ENCODE measurements at regions not wholly inside any gene's neighbourhood (a gene's known extent, or its start where the extent isn't known, plus 50 kb on each side); places are given as distances from the start of the nearest gene placed in this dataset.
"Not testable (repeated sequence)": the region's sequence is repeated elsewhere in the genome, so short reads cannot be mapped to it uniquely, and the experiment has no call there.

DNA sequence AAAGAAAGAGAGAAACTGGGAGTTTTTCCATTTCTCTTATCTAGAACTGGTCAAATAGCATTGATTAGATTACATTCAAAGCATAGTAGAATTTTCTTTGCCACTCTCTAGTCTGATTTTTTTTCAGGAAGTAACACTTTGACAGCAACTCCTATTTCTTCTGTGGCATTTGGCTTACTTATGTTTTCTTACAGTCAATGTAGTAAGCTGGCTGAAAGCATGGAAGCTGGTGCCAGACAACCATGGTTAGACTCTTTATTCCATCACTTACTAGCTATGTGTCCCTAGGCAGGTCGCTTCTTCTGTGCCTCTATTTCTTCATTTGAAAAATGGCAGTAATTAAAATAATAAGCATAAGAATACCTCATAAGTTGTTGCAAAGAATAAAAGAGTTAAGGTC, 54.2 kb upstream of the OPRM1 start:
- no peak for DNase-seq (ENCODE audit: low read depth)

DNA sequence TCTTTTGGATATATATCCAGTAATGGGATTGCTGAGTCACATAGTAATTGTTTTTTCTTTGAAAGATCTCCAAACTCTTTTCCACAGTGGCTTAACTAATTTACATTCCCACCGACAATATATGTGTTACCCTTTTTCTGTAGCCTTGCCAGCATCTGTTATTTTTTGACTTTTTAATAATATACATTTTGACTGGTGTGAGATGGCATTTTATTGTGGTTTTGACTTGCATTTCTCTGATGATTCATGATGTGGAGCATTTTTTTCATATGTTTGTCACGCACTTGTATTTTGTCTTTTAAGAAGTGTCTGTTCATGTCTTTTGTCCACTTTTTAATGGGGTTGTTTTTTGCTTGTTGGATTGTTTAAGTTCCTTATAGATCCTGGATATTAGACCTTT, 58.9 kb upstream of the OPRM1 start:
- DNase-seq (ENCODE audit: low read depth), result no peak

DNA sequence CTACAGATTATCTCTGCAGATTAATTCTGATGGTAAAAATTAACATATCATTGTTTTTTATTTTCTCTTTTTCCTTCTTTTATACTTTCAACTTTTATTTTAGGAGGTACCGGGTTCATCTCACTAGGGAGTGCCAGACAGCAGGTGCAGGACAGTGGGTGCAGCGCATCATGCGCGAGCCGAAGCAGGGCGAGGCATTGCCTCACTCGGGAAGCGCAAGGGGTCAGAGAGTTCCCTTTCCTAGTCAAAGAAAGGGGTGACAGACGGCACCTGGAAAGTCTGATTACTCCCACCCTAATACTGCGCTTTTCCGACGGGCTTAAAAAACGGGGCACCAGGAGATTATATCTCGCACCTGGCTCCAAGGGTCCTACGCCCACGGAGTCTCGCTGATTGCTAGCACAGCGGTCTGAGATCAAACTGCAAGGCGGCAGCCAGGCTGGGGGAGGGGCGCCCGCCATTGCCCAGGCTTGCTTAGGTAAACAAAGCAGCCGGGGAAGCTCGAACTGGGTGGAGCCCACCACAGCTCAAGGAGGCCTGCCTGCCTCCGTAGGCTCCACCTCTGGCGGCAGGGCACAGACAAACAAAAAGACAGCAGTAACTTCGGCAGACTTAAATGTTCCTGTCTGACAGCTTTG, 60.0 kb upstream of the OPRM1 start:
- DNase-seq (ENCODE audit: low read depth), result not testable (repeated sequence)

DNA sequence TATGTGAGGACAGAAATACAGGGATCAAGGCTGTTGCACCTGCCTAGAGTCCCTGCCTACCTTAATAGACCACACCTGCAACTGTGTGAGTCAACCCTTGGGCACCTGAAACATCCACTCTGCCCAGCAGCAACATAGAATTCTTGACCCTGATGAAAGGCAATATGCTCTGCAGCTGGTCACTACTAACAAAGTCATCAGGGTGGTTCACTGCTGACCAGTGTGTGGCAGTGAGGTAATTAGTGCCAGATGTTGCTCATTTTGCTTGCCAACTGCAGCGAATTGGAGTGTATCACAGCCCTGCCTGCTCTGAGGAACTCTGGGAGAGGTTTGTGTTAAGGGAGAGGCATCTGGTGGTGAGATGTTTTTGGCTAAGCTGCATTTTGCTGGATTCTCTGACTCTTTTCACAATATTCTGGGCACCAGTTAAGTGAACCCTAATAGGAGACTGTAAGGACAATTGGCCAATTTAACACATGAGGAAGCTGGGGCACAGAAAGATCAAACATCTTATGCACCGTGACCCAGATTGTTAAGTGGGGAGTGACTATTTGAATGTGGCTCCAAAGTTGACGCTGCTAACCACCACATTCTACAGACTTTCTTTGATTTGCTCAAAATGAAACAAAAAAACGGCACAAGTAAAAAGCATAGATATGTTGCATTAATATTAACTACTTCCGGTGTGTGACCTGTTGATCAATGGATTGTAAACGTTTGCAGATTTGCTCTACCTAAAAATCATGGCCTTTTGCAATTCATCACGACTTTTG, 61.9 kb upstream of the OPRM1 start:
- no peak for DNase-seq (ENCODE audit: low read depth)

DNA sequence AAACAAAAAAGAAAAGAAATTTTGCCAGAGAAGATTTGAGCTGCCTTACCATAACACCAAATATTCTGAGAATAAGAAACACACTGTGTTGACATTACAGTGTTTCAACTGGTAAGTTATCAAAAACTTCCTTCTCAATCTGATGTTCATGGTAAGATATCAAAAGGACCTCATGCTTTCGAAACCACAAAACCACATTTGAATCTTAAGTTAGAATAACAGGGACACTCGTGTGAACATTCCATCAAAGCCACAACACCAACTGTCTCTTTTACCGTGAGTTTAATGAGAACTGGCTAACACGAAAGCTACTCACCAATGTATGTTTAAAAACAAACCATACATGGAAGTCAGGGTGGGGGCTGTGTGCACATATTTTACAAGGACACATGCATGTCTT, 73.0 kb upstream of the OPRM1 start:
- DNase-seq (ENCODE audit: low read depth), result peak; percentile 2

DNA sequence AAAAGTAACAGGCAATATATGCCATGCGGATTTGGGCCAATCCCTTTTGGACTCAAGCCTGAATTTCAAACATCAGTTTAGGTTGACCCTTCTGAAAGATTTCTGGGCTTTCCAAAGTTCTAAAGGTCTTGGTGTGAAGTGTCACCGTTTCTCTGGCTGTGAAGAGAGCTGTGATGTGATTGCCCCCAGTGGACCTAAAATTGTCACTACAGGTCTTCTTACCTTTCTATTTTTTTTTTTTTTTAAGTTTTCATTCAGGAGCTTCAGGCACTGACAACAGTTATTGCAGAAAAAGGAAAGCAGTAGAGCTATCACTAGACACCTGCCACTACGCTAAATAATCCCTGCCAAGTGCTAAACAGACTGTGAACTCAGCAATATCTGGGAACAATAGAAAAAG, 75.7 kb upstream of the OPRM1 start:
- no peak for DNase-seq (ENCODE audit: low read depth)

DNA sequence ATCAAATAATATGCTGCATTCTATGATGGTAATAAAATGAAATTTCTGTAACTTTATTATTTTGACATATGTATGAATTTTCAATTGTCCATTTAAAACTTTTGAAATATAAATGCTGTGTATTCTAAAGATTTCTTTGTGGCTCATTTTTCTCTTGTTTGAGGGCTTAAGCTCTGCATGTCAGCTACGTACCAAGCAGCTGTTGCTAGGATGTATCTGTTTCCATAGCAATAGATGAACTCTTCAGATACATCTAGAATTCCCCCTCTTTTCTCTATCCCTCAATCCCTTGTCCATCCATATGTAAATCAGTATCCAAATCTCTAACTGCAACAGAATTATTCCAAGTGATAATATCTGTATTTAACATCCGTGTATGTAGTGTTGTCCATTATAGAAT, 76.5 kb upstream of the OPRM1 start:
- no peak for DNase-seq (ENCODE audit: low read depth)

DNA sequence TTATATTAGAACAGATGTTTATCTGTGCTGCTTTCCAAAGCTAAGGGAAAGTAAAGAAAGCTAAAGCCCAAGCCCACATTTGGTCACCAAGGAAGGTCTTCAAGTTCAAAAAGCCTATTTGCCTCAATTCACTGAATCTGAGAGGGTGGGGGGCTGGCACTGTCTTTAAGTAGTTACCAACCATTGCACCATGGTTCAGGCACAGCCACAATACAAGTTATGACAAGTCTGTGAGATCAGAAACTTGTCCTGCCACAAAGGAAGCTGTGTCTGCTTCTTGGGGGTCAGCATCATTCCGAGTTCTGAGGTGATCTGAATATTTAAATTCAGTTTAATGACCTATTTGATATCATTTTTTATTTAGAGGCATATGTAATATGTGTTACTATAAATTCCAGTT, 78.3 kb upstream of the OPRM1 start:
- DNase-seq (ENCODE audit: low read depth), result no peak

DNA sequence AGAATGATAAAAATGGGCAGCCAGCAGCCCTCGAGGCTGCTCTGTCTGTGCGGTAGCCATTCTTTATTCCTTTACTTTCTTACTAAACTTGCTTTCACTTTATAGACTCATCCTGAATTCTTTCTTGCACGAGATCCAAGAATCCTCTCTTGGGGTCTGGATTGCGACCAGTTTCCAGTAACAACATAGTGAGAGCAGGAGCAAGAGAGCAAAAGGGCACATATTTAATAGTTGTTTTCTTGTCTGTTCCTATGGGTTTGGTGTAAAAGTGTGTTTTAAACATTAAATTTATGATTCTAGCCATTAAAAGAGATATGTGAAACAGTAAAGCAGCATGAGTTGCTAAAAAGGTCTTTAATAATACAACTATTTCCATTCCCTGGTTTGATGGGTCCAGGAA, 78.8 kb upstream of the OPRM1 start:
- DNase-seq (ENCODE audit: low read depth), result no peak

DNA sequence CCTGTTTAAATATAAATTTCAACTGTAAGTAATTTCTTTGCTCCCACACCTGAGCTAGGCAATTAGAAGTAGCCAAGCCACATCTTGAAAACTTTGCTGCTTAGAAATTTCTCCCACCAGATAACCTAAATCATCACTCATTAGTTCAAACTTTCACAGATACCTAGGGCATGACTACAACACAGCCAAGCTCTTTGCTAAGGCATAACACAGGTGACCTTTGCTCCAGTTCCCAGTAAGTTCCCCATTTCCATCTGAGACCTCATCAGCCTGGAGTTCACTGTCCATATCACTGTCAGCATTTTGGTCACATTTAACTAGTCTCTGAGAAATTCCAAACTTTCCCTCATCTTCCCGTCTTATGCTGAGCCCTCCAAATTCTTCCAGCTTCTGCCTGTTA, 79.8 kb upstream of the OPRM1 start:
- no peak for DNase-seq (ENCODE audit: low read depth)

DNA sequence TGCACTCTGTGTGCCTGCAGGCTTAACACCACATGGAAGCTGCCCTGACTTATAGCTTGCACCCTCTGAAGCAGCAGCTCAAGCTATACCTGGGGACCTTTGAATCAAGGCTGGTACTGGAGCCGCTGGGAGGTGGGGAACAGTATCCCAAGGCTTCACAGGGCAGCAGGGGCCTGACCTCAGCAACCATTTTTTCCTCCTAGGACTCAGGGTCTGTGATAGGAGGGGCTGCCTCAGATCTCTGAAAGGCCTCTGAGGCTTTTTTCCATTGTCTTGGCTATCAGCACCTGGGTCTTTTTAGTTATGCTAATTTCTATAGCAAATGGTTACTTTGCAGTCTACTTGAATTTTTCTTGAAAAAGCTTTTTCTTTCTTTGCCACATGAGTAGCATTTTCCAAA, 80.2 kb upstream of the OPRM1 start:
- DNase-seq (ENCODE audit: low read depth), result no peak

DNA sequence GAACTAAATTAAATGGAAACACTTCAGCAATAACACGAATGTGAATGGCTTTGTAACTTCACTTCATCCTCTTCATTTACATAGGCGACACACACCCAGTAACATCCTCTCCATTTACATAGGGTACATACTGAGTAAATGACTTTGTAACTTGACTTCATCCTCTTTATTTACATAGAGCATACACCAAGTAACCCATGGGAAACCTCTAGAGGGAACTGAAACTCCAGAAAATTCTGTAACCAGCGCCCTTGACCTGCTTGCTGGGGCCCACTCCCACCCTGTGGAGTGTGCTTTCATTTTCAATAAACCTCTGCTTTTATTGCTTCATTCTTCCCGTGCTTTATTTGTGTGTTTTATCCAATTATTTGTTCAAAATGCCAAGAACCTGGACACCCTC, 81.6 kb upstream of the OPRM1 start:
- DNase-seq (ENCODE audit: low read depth), result no peak

DNA sequence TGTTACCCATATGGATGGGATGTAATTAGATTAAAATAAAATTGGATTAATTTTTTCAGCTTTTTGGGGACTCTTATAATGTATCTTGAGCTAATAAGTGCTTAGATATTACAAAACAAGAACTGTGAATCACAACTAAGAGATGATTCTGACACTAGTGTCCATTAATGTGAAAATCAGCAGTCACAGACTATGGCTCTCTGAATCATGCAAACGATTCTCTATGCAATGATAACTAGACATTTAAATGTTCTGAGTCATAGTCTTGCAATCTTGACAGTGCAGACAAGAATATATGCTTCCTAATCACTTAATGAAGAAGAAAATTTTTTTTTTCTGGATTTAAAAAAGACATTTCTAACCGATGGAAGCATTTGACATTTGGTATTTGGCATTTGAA, 82.2 kb upstream of the OPRM1 start:
- DNase-seq (ENCODE audit: low read depth), result peak; percentile 8

DNA sequence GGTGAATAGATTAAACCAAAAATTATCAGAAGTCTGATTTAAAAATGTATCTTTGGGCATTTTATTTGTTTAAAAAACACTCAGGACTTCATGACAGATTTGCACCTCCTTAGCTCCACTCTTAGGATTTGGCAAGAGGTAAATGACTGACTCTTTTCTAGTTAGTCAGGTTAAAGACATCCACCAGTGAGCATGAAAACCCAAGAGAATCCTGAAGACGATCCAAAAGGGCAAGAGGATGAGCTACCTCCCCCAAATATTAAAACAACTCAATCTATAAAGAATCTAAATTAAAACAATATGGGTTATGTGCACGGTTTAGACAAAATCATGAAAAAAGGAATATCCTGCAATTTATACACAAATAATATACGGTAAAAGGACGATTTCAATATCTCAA, 89.4 kb upstream of the OPRM1 start:
- no peak for DNase-seq (ENCODE audit: low read depth)

DNA sequence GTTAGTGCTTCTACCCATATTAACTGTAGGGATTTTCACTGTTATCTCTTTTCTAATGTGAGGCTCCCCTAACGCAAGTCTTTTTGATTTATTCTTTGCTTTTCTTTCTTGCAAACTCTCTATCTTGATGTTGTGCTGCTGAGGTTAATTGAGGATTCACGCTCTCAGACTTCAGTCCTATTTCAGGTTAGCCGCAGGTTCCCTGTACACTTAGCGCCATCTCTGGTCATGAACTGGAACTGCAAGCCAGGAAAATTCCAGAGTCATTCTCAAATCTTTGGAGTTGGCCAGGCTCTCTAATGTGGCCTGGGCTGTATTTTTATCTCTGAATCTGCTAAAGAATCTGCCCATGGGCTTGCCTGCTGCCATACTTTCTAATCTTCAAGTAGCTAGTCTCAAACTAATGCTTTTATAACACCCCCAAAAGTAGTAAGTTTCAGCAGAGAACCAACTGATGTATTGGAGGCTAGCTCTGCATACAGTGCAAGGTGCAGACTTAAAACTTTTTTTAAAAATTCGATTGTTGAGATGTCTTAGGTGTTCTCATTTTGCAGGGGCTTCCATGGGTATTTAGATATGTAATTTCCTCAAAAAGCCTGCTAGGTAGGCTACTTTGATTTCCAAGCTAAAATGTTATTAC, 91.1 kb upstream of the OPRM1 start:
- peak; percentile 5 for DNase-seq (ENCODE audit: low read depth)

DNA sequence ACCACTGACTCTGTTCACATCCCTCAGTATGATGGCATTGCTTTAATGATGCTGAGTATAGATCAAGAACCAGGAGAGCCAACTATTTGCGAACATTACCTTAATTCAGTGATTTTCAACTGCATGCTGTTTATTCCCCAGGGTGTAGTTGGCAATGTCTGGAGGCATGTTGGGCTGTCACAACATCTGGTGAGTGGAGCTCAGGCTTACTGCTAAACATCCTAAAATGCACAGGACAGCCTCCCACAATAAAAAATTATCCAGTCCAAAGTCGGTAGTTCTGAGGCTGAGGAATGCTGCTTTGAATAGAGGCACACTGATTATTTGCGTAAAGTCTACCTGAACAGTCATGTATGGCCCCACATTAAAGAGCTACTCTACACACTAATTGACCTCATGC, 94.8 kb upstream of the OPRM1 start:
- no peak for DNase-seq (ENCODE audit: low read depth)

DNA sequence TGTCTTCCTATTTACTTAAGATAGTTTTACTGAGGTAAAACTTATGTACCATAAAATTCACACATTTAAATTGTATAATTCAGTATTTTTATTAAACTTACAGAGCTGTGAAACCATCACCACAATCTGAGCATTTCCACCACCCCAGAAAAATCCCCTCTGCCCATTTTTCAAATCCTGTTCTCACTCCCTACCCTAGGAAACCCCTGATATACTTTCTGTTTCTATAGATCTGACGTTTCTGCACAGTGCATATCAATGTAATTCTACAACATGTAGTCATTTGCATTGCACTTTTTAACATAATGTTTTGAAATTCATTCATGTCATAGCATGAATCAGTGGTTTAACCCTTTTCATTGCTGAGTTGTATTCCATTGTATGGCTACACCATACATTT, 96.7 kb upstream of the OPRM1 start:
- DNase-seq (ENCODE audit: low read depth), result no peak

DNA sequence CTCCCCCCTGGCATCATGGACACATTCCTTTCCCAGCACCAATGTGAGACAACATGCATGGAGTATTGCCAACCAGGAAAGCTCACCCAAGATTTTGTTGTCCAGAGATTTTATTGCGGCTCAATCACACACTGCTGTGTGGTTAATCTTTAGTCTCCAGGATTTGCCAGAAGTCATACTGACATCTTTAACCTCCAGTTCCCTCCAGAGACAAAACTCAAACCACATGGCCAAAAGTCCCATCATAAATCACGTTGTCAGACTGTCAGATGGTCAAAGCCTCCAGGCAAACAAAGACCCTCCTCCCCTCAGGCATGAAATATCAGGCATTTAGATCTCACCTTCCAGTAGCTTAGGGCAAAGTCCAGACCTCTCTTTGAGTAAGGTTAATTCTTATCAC, 97.3 kb upstream of the OPRM1 start:
- DNase-seq (ENCODE audit: low read depth), result no peak

DNA sequence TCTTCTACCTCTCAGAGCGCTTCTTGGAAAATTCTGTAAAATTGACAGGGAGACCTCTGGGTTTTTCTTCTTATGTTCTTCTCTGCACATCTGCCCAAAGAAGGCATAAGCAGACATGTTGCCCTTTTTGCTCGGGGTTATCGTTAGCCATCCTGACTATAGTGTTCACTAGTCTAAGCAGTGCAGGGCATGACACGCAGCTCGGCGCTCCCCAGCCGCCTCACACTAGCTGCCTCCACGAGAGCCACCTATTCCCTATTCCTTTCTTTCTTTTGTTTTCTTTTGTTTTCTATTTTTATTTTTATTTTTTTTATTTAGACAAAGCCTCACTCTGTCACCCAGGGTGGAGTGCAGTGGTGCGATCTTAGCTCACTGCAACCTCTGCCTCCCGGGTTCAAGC, 100.2 kb upstream of the OPRM1 start:
- no peak for DNase-seq (ENCODE audit: low read depth)

DNA sequence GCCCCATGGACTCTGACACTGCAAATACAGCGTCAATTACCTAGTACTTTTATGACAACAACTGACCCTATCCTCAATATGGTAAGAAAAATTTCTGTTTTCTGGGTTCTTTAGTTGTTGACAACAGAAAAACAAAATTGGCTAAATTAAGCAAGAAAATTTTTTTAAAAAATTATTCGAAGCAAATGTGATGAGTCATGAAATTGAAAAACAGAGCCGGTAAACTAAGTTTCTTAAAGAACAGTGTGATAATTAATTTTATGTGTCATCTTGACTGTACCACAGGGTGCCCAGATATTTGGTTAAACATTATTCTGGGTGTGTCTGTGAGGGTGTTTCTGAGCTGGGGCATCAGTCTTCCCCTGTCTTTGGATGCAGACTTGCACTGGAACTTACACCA, 107.6 kb upstream of the OPRM1 start:
- no peak for DNase-seq (ENCODE audit: low read depth)

DNA sequence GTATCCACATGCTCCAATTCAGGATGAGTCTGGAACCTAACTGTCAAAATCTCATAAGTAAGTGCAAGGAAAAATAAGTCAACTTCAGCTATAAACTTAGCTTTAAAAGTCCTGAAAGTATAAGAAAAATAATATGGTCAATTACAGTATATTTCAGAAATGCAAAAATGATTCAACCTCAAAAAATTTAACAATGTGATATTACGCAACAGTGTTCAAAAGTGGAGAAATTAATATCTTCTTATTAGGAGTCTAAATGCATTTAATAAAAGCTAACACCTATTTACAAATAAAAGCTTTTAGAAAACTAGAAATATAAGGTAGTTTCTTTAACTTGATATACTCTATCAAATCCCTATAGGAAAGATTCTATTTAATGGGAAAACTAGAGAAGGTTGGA, 111.2 kb upstream of the OPRM1 start:
- DNase-seq (ENCODE audit: low read depth), result no peak

DNA sequence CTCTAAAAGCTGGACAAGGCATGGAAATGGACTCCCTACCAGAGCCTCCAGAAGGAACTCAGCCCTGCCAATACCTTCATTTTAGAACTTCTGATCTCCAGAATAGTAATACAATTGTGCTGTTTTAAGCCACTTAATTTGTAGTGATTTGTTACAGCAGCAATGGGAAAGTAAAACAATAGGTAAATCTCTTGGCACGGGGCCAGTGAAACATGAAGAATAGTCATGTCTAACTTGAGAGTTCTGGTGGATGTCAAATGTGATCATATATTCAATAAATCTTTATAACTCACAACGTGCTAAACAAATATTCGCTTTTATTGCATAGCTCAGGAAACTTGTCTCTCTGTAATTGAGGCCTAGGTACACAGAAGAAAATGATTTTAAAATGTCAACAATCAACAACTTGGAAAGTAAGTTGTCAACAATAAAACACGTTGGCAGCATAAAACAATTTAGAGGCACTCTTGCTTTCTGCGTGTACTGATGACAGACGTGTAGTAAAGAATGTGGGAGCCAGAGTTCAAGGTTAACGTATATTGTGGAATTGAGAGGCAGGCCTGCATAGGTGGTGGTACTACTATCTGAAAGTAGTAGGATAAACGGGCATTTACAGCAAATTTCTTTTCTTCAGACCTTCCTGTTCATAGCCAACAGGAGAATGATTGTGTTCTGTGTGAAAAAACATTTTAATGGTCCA, 140.5 kb upstream of the OPRM1 start:
- DNase-seq (ENCODE audit: low read depth), result no peak

DNA sequence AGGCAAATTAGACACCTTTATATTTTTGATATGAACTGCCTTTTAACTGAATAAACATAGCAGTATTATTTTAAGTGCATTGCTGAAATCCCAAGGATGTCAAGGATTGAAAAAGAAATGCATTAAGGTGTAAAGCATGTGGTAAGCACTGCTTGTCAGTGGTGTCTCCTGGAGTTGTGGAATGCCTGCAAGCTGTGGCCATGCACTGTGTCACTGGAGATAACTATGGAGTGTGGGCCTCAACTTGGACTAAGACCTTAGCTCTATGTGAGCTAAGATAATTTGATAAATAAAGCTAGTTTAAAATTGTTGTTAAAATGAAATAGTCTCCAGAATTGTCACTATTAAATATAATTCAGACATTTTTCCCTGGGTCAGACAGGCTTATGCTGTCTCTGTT, 156.6 kb upstream of the OPRM1 start:
- no peak for DNase-seq (ENCODE audit: low read depth)

Data from amniotic epithelial cell (primary cell).